AML-193 (cell line): ENCODE measurements at regions not wholly inside any gene's neighbourhood (a gene's known extent, or its start where the extent isn't known, plus 50 kb on each side); places are given as distances from the start of the nearest gene placed in this dataset.

Experiments
- DNase-seq, 2 experiments: peaks; one replicate each; lab custom pipeline; 2025; lab: John Stamatoyannopoulos, UW

DNA sequence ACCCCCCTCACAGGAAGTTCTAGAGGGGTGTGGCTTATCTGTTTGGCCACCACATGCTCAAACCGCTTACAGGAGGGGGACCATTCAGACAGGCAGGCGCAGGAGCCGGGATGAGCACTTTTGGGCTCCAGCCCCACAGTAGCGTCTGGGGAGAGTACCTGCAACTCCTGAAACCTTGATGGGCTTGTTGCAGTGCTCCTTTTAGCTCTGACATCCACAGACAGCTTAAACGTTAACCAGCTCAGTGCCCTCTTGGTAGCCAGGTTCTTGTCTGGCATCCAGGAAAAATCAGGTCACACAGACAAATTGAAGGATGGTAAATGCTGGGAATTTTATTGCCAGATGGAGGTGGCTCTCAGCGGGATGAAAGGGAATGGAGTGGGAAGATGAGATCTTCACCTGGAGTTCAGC is 326.3 kb downstream of the ETS1 start:
- no peak for DNase-seq

- no peak for DNase-seq
These were observed 327.0 kb downstream of the ETS1 start for GRCh38 chr11:128260398-128260797.

DNA sequence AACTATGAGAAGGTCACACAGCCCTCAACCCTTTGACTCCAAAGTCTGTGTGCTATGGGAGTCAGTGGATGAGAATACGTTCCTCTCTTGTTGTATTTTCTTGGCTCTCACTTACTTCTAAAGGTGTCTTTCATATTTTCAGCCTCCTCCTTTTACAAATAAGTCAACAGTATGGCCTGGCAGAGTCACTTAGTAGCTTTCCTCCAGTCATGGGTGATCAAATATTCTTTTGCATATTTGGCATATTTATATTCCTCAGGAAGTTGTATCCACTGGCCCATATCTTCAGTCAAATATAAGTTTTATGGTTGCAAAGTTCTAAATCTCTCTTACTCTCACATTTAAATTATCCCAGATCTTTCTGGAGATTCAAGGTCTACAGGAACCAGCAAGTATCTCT is 327.5 kb downstream of the ETS1 start:
- no peak for DNase-seq

DNA sequence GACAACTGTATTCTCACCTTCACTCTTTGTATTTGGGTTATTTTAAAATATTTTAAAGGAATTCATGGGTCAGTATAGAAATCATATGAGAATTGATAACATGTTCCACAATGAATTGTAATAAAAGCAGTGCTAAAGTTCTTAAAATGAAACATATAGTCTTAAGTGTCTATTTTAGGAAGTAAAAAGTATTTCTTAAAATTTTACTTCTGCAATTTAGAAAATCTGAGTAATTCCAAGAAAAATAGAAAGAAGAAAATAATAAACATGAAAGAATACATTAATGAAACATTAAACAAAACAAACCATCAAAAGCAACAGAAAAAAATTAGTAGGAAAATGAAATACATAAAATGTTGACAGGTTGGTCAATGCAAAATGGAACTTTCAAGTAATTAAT is 332.4 kb downstream of the ETS1 start:
- DNase-seq, result no peak

GRCh38 chr11:128251140-128251539 is 336.2 kb downstream of the ETS1 start:
- no peak for DNase-seq

DNA sequence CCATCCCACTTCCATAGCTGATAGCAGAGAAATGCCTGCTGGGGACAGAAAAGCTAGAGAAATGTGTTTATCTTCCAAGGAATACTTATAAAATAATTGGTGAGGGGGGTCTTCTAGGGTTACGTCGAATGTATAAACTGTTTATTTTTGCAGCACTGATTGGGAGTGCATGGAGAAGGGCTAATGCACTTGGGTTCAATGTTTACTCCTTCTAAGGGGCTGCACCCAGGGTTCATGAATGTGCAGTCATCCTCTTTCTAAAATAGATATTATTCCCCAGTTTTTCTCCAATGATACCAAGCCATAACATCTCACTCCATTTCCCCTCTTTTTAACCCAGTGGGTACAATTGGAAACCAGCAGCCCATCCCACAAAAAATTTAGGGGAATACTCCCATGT is 336.9 kb downstream of the ETS1 start:
- no peak for DNase-seq

DNA sequence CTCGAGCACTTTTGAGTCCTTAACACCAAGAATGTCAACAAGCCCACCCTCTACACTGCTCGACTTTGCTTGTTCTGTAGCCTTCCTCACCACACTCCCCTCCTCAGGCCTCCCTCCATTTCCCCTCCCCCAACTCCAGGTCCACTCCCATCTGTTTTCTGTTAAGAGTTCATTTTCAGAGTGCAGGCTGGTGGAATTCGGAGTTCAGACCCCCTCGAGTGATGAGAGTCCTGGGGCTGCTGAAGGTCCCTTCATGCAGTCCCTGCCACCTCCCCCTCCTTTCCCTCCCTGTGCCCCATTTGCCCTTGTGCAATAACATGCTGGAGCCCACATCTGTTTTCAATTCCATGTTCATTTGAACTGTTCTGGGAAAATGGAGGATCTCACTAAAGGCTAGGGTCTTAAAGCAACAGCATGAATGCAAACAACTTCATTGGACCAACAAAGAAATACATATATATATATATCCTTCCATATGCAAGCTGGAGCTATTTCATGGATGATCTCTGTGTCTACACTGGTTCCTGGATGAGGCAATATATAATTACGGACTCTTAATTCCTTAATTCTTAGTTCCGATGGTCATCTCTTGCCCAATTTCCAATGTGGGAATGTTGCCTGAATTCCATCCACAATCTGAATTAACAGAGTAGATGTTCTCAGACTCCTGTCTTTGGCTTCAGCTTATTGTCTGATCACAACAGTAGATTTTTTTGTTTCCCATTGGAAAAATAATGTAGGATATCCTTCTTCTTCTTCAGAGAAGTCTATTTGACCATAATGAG is 340.4 kb downstream of the ETS1 start:
- no peak for DNase-seq

DNA sequence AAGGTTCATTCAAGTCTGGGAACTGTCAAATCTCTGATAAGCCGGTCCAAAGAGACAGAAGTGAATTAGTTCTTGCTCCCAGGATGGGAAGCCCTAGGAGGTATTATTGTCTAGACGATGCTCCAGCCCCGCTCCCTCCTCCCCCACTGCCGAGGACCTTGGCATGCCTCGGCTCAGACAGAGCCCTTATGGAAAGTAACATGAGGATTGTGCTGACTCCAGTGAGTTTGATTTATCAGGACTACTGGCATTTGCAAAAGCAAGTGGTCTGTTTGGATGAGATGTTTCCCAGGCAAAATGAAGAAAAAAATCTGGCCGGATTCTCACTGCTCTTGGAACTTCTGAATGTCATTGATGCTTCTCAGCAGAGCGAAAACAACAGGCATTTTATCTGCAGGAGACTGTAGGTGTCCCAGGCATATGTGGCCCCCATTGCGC is 341.0 kb downstream of the ETS1 start:
- DNase-seq, result no peak

DNA sequence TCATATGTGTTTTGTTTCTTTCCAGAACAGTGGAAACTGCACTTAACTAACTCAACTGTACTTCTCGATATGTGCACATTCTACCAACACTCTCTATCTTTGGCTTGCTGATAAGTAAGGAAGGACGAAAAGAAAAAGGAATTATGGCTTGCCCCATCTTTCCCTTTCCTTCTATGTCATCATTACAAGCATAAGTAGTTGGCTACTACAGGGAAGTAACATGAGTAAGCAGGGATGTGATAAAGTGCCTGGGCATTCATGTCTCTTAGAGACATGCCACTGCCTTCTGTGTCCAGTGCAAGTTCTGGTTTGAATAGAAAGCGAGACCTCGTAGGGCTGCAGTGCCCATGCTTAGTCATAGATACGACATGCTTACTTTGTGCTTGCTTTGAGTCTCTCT is 342.5 kb downstream of the ETS1 start:
- no peak for DNase-seq

DNA sequence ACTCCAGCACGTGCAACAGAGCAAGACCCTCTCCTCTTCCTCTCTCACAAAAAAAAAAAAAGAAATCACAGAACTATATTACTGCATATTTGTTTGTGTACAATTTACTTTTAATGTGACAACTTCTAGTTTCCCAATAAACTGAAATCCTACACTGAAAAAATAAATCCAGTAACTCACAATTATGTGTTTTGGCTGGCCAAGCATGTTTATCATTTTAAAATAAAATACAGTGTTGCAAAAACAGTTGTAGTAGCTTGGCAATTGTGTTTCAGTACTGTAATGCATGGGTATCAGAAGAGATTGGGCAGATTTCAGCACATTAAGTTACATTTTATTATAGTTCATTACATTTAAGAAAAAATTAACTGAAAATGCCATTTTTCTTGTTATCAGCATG is 344.9 kb downstream of the ETS1 start:
- no peak for DNase-seq

GRCh38 chr11:128240546-128240945 is 346.8 kb downstream of the ETS1 start:
- DNase-seq, result no peak

DNA sequence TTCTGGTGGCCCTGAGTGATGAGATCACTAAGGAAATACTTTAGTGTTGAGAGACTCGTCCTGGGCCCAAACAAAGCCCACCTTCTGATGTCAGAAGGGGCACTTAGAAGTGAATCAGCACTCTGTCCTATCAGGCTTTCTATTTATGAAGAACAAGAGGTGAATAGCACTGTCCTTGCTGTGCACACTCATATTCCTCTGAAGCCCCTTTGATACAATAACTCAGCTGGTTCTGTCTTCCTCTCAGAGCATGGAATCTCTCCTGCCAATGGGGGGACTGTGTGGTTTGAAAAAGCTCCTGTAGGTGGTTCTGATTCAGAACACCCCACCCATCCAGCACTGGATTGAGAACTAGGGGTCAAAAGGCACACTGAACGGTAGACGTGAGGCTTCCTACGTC is 348.1 kb downstream of the ETS1 start:
- no peak for DNase-seq

DNA sequence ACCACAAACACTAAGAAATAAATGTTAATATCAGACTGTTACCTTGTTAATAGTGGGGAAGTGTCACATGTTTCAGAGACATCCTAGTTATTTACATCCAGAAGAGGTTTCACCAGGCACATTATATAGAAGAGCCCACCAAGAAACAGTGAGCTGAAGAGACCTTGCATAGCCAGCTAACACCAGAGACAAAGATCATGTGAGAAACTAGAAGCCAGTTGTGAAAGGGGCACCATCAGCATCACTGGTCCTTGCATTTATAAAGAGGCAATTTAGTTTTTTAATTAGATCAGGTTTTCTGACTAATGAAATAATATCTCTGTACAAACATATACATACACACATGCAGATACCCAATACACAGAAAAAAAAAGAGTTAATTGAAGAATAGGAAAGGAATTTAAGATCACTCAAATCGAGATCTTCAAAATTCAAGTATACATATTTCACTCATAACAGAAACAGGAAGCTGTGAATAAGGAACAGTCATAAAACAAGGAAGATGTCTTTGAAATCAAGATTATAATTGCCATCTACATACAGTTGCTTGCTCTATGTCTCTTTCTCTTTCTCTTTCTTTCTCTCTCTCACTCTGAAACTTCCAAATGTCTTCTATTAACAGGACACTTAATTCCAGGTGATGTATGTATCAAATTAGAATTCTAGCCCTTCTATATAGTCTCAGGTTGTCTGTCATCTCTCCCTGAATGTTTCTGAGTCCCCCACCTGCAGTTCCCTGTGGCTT is 348.7 kb downstream of the ETS1 start:
- DNase-seq, result peak in 1 of 2 experiments; percentile 18

GRCh38 chr11:128236506-128237498 is 350.6 kb downstream of the ETS1 start:
- DNase-seq, result no peak

DNA sequence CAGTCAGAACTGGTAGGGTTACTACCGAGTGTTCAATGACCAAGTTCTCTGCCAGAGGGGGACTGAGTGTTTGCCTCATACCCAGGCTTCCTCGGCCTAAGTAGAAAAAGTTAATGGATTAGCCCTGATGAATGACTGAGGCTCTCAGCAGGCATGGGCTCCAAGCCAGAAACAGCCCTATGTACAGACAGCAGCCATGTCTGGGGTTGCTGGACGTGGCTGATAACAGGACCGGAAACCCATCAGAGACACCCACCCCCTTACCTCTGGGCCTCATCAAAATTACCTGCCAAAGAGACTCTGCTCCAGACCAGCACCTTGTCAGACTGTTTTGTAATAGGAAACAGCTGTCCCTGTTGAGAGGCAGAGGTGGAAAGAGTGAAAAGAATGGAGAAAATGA is 351.4 kb downstream of the ETS1 start:
- DNase-seq, result no peak

- DNase-seq, result no peak
These were observed 351.9 kb downstream of the ETS1 start for GRCh38 chr11:128235426-128235825.

- no peak for DNase-seq
These were observed 353.2 kb downstream of the ETS1 start for GRCh38 chr11:128234143-128234542.

GRCh38 chr11:128232588-128232987 is 354.8 kb downstream of the ETS1 start:
- no peak for DNase-seq

GRCh38 chr11:128231845-128232410 is 355.4 kb downstream of the ETS1 start:
- no peak for DNase-seq

DNA sequence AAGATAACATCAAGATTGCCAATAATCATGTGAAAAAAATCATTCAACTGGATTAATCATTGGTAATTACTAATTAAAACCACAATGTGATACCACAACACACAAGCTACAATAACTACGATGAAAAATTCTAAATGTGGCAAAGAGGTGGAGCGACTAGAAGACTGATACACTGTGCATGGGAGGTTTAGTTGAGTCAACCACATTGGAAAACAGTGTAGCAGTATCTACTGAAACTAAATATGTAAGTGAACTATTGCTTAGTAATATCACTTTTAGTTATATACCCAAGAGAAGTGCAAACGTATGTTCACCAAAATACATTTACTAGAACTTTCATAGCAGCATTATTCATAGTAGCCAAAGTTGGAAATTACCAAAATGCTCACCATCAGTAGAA is 359.9 kb downstream of the ETS1 start:
- DNase-seq, result no peak

DNA sequence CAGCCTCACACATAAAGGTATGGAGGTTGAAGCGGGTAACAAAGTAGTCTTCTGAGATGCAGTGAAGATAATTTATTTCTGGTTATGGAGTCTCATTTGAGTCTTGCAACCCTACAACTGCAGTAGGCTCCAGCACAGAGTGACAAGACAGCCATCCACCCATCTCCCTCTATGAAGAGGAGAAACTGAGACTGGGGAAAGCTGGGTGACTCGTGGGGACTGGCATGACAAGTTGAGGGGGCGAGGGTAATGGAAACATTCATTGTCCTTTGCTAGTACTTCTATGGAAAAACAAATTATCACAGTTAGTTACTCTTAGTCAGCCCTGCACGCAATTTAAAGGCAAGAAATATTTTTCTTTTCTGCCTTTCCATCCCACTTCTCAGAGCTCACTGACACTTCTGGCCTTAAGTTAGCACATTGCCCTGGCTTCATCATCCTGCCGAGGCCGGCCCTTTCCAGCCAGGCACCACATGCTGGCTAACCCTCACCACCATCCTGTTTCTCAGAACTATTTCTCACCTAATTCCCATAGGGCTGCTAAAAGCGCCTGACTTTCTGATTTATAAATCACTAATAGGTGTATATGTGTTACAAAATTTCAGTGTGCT is 361.1 kb downstream of the ETS1 start:
- DNase-seq, result no peak
